ENCODE measurements at regions not wholly inside any gene's neighbourhood (a gene's known extent, or its start where the extent isn't known, plus 50 kb on each side); places are given as distances from the start of the nearest gene placed in this dataset.

DNA sequence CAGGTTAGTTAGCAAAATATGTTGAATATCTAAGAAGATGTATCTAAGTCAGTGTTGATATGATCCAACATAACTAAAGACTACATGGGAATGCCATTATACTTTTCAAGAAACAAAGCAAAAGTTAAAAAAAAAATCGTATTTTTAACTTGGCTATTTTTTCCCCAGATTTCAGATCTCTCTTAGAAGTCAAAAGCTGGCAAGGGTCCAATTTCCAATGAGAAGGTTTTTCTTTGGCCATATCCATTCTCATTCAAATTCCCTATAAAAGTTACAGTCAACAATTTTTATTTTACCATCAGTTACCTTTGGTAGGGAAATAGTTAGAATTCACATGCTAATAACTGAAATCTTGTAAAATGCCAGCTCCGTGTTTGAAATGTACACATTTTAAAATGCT lies 70.5 kb upstream of the FAT3 start:
- ChIA-PET POLR2A (ENCODE audit: unreplicated experiment) (no interaction called here), CTCF (no interaction called here)
- Histone ChIP-seq H3K14ac (replicated peaks; ENCODE audit: low read depth, low read length) (no peak overlapping the region), H3K23ac (ENCODE audit: low read depth, low read length) (no peak overlapping the region), H3K9me3 (ENCODE audit: control insufficient read depth, insufficient read depth, low read length) (no peaks in the 10 kb centered on the region), H3K9me1 (ENCODE audit: insufficient read depth, low read length) (no peaks in the 10 kb centered on the region), H3K4ac (ENCODE audit: low read depth, low read length) (no peak overlapping the region), H4K8ac (ENCODE audit: low read depth in 2 of 2, low read length in 2 of 2) (no peak overlapping the region), H4K5ac (ENCODE audit: low read depth, low read length) (no peak overlapping the region), H3K36me3 (ENCODE audit: control insufficient read depth, insufficient read depth, low read length) (no peaks in the 10 kb centered on the region), H3K27ac (ENCODE audit: insufficient read depth, low read length) (no peak overlapping the region), H3K4me2 (ENCODE audit: low read depth, low read length) (no peak overlapping the region), H2BK5ac (ENCODE audit: low read depth, low read length, poor library complexity, severe bottlenecking) (no peak overlapping the region), H3K4me1 (ENCODE audit: control insufficient read depth, insufficient read depth, low read length) (no peaks in the 10 kb centered on the region), H3K79me1 (ENCODE audit: low read depth in 1 of 2, low read length in 2 of 2) (no peaks in the 10 kb centered on the region), H2BK20ac (ENCODE audit: low read depth, low read length) (no peak overlapping the region), H3K18ac (ENCODE audit: low read depth, low read length) (no peak overlapping the region), H2AK5ac (ENCODE audit: low read depth, low read length) (no peak overlapping the region), H2AK9ac (replicated peaks; ENCODE audit: low read depth, low read length, poor library complexity) (no peak overlapping the region), H2BK120ac (ENCODE audit: low read depth, low read length) (no peak overlapping the region), H4K20me1 (ENCODE audit: insufficient read depth, low read length) (no peaks in the 10 kb centered on the region), H3K56ac (ENCODE audit: extremely low read depth, insufficient read depth, low read length) (no peak overlapping the region), H2BK15ac (ENCODE audit: low read depth, low read length) (no peak overlapping the region), H4K91ac (ENCODE audit: insufficient read depth, low read depth, low read length) (no peak overlapping the region), H2AFZ (replicated peaks; ENCODE audit: low read length, poor library complexity) (no peak overlapping the region), H3K9ac (ENCODE audit: low read depth, low read length) (no peak overlapping the region), H3K27me3 (ENCODE audit: control insufficient read depth, insufficient read depth, low read length) (no peaks in the 10 kb centered on the region), H3K4me3 (ENCODE audit: insufficient read depth, low read depth, low read length) (no peak overlapping the region)
- ATAC-seq (ENCODE audit: low read depth) (no peak), DNase-seq (no peak)
- intact Hi-C loops (cut with micrococcal nuclease) = loop anchor here (10.0 kb wide), 1 partner anchor 731 kb away; no protein-coding TSS in a partner anchor
- in situ Hi-C loops (cut with MboI; ENCODE audit: low sequenced_read_pairs) = no loop called here
- no CpG with 5 or more reads among the region's 2 CpGs for WGBS, 2 experiments (ENCODE audit: extremely low coverage in 2 of 2, insufficient read length in 1 of 2)
- dilution Hi-C loops (cut with HindIII; ENCODE audit: low sequenced_read_pairs, unreplicated experiment) = no loop called here
- no peak for TF ChIP-seq SMC3 (IDR thresholded peaks at IDR 0.05; ENCODE audit: low read depth, low read length)
- TF ChIP-seq CHD1 (IDR thresholded peaks at IDR 0.05; ENCODE audit: low read depth, low read length) = no peak
- TF ChIP-seq FOS (IDR thresholded peaks at IDR 0.05; ENCODE audit: low read depth, low read length) = no peak
- TF ChIP-seq, protein P1, sequence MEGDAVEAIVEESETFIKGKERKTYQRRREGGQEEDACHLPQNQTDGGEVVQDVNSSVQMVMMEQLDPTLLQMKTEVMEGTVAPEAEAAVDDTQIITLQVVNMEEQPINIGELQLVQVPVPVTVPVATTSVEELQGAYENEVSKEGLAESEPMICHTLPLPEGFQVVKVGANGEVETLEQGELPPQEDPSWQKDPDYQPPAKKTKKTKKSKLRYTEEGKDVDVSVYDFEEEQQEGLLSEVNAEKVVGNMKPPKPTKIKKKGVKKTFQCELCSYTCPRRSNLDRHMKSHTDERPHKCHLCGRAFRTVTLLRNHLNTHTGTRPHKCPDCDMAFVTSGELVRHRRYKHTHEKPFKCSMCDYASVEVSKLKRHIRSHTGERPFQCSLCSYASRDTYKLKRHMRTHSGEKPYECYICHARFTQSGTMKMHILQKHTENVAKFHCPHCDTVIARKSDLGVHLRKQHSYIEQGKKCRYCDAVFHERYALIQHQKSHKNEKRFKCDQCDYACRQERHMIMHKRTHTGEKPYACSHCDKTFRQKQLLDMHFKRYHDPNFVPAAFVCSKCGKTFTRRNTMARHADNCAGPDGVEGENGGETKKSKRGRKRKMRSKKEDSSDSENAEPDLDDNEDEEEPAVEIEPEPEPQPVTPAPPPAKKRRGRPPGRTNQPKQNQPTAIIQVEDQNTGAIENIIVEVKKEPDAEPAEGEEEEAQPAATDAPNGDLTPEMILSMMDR (conservative IDR thresholded peaks at IDR 0.05; ENCODE audit: low read depth, low read length) = no peak
- TF ChIP-seq, protein P2, sequence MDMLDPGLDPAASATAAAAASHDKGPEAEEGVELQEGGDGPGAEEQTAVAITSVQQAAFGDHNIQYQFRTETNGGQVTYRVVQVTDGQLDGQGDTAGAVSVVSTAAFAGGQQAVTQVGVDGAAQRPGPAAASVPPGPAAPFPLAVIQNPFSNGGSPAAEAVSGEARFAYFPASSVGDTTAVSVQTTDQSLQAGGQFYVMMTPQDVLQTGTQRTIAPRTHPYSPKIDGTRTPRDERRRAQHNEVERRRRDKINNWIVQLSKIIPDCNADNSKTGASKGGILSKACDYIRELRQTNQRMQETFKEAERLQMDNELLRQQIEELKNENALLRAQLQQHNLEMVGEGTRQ (IDR thresholded peaks at IDR 0.05; ENCODE audit: low read depth, low read length) = no peak
- no peak for TF ChIP-seq MAZ (IDR thresholded peaks at IDR 0.05; ENCODE audit: borderline replicate concordance, low read depth, low read length)
- BruUV-seq (replicated peaks) = no TSS peak

All from IMR-90 (cell line).